A673 (cell line): ENCODE measurements at regions not wholly inside any gene's neighbourhood (a gene's known extent, or its start where the extent isn't known, plus 50 kb on each side); places are given as distances from the start of the nearest gene placed in this dataset.

ENCODE experiments used
- BruUV-seq: library from RNA; stranded (reverse); fragments of 400-500 nt; replicated peaks from 2 replicates; lab custom pipeline; 2021; lab: Mats Ljungman, UMichigan
- CTCF ChIA-PET: fragments of 300-600 bp; sonication (Branson Sonifier 250); formaldehyde crosslinking; loops from one replicate; lab custom pipeline; 2022; ENCODE audit warnings: antibody characterized with exemption; lab: Charles Lee
- POLR2A ChIA-PET: fragments of 300-600 bp; sonication (Branson Sonifier 250); formaldehyde crosslinking; loops from one replicate; lab custom pipeline; 2022; ENCODE audit warnings: antibody characterized with exemption; ENCODE audit not compliant: low non-redundant PET; lab: Charles Lee
- DNase-seq: peaks from one replicate; pipeline ENCODE4 v3.0.0-alpha.2; 2015; ENCODE audit warnings: low spot score
- H3K27ac ChIP-seq: fragments of 200-600 bp; sonication (generic); 2 replicates; pipeline ENCODE4 v1.5.1; 2016; ENCODE audit warnings: mixed run types, low read depth, mild to moderate bottlenecking, mixed read lengths, antibody characterized with exemption, low read length; ENCODE audit not compliant: poor library complexity, severe bottlenecking
- H3K27me3 ChIP-seq: fragments of 200-600 bp; sonication (generic); replicated peaks from 2 replicates; pipeline ENCODE4 v1.6.1; 2017; ENCODE audit warnings: mixed run types, low read depth, mild to moderate bottlenecking, mixed read lengths, antibody characterized with exemption, low read length; ENCODE audit not compliant: insufficient read depth, poor library complexity
- H3K36me3 ChIP-seq: fragments of 200-600 bp; sonication (generic); 2 replicates; pipeline ENCODE4 v1.6.1; 2016; ENCODE audit warnings: mixed run types, mild to moderate bottlenecking, mixed read lengths, antibody characterized with exemption, low read length; ENCODE audit not compliant: insufficient read depth, poor library complexity, severe bottlenecking
- H3K4me1 ChIP-seq: fragments of 200-600 bp; sonication (generic); 2 replicates; pipeline ENCODE4 v1.6.1; 2017; ENCODE audit warnings: mixed run types, mild to moderate bottlenecking, mixed read lengths, antibody characterized with exemption, low read length; ENCODE audit not compliant: insufficient read depth, poor library complexity, severe bottlenecking
- H3K4me3 ChIP-seq: fragments of 200-600 bp; sonication (generic); 2 replicates; pipeline ENCODE4 v1.5.1; 2016; ENCODE audit warnings: low read depth, mixed run types, mild to moderate bottlenecking, mixed read lengths, low read length; ENCODE audit not compliant: poor library complexity, severe bottlenecking
- H3K9me3 ChIP-seq: fragments of 200-600 bp; sonication (generic); 2 replicates; pipeline ENCODE4 v1.6.1; 2016; ENCODE audit warnings: mixed run types, low read depth, mild to moderate bottlenecking, mixed read lengths, antibody characterized with exemption, low read length; ENCODE audit not compliant: poor library complexity, severe bottlenecking
- EZH2 ChIP-seq: fragments of 200-600 bp; sonication (generic); IDR thresholded peaks from 2 replicates; pipeline ENCODE4 v1.6.1; 2017; ENCODE audit warnings: borderline replicate concordance, low read depth, mild to moderate bottlenecking, mixed read lengths, antibody characterized with exemption, low read length; ENCODE audit not compliant: poor library complexity, severe bottlenecking
- intact Hi-C: fragments of 100-400 bp; cut with micrococcal nuclease; formaldehyde crosslinking; loops from one replicate; pipeline ENCODE4 v1.10.0; 2022; ENCODE audit not compliant: unreplicated experiment
- TF ChIP-seq, protein P1 (sequence below): fragments of 300-800, 200-600 bp; sonication (generic); conservative IDR thresholded peaks from 2 replicates; pipeline ENCODE4 v1.5.1; 2017; ENCODE audit warnings: low read depth, mild to moderate bottlenecking, antibody characterized with exemption, low read length, moderate library complexity, mixed read lengths

DNA sequence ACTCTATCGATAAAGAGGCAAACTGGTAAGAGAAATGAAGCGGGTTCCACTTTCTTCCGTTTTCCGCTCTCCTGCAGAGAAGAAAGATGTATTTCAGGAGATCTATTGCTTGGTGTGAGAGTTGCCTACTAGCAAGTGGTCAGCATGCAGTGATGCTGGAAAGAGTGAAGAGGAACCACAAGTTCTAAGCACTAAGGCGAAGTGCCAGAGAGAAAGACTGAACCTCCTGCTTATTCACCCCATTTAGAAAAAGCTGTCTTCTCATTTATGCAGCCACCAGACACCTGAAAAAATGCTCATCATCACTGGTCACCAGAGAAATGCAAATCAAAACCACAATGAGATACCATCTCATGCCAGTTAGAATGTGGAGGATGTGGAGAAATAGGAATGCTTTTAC lies 78.7 kb upstream of the GPC6 start:
- no peak for DNase-seq

DNA sequence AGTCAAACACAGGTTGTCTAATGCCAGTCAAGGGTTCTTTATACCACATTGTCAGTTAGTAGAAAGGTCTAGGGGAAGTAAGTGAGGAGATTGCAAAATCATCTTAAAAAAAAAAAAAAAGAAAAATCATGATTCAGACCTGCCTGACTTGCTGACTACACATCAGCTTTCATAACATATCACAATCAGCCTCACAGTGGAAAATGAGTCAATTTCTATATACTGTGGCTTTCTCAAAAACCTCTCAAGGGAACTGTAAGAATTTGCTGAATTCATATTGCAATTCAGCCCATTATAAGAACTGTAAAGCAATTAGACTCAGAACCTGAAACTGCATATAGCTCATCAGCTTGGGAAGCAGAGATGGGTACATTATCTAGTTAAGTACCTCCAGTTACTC lies 75.3 kb upstream of the GPC6 start:
- POLR2A ChIA-PET: no interaction called here
- TF ChIP-seq, protein P1, sequence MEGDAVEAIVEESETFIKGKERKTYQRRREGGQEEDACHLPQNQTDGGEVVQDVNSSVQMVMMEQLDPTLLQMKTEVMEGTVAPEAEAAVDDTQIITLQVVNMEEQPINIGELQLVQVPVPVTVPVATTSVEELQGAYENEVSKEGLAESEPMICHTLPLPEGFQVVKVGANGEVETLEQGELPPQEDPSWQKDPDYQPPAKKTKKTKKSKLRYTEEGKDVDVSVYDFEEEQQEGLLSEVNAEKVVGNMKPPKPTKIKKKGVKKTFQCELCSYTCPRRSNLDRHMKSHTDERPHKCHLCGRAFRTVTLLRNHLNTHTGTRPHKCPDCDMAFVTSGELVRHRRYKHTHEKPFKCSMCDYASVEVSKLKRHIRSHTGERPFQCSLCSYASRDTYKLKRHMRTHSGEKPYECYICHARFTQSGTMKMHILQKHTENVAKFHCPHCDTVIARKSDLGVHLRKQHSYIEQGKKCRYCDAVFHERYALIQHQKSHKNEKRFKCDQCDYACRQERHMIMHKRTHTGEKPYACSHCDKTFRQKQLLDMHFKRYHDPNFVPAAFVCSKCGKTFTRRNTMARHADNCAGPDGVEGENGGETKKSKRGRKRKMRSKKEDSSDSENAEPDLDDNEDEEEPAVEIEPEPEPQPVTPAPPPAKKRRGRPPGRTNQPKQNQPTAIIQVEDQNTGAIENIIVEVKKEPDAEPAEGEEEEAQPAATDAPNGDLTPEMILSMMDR: no peak
- TF ChIP-seq EZH2: no peak
- no peak overlapping the region for H3K27ac ChIP-seq
- no peaks in the 10 kb centered on the region for H3K4me1 ChIP-seq
- no peaks in the 10 kb centered on the region for H3K9me3 ChIP-seq
- DNase-seq: peak; percentile 5
- CTCF ChIA-PET: no interaction called here
- no peaks in the 10 kb centered on the region for H3K27me3 ChIP-seq
- no peak overlapping the region for H3K4me3 ChIP-seq
- no TSS peak for BruUV-seq
- intact Hi-C loops: no loop called here
- no peaks in the 10 kb centered on the region for H3K36me3 ChIP-seq

More for the DNA sequence above, 78.7 kb upstream of the GPC6 start:
- H3K4me1 ChIP-seq: no peaks in the 10 kb centered on the region
- TF ChIP-seq, protein P1: no peak
- no peak for TF ChIP-seq EZH2
- no peak overlapping the region for H3K27ac ChIP-seq
- no peaks in the 10 kb centered on the region for H3K27me3 ChIP-seq
- intact Hi-C loops: no loop called here
- no TSS peak for BruUV-seq
- H3K36me3 ChIP-seq: no peaks in the 10 kb centered on the region
- no peak overlapping the region for H3K4me3 ChIP-seq
- H3K9me3 ChIP-seq: no peaks in the 10 kb centered on the region
- CTCF ChIA-PET: no interaction called here
- POLR2A ChIA-PET: no interaction called here

DNA sequence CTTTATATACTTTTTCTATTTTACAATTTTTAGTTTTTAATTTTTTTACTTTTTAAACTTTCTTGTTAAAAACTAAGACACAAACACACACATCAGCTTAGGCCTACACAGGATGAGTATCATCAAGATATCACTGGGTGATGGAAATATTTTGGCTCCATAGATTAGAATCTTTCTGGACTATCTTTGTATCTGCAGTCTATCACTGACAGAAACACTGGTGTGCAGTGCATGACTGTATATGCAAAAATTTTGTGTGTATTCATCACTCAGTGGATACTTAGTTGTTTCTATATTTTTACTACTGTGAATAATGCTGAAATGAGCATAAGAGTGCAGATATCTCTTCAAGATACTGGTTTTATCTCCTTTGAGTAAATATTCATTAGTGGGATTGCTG lies 68.0 kb upstream of the GPC6 start:
- TF ChIP-seq EZH2: no peak
- TF ChIP-seq, protein P1: no peak
- Histone ChIP-seq H3K36me3 (no peaks in the 10 kb centered on the region), H3K27me3 (no peaks in the 10 kb centered on the region), H3K27ac (no peak overlapping the region), H3K9me3 (peaks cover 7% of the 10 kb centered on the region), H3K4me1 (no peaks in the 10 kb centered on the region), H3K4me3 (no peak overlapping the region)
- no peak for DNase-seq
- CTCF ChIA-PET: no interaction called here
- intact Hi-C loops: no loop called here
- no TSS peak for BruUV-seq
- POLR2A ChIA-PET: no interaction called here
